Cardiac fibroblast (primary cell): ENCODE measurements at regions not wholly inside any gene's neighbourhood (a gene's known extent, or its start where the extent isn't known, plus 50 kb on each side); places are given as distances from the start of the nearest gene placed in this dataset.
A peak's percentile ranks its signal among the peaks of the same experiment; 100 is the strongest.

Source experiments
- DNase-seq, 2 donors: peaks; one replicate each; pipeline versions ENCODE4 v3.0.0 to v3.0.0-alpha.2; 2010; ENCODE audit warnings: low read depth in 2 of 2
- H3K4me3 ChIP-seq, 2 donors: replicated peaks in 1 of 2; 1 replicate in 1 of 2; 2 replicates in 1 of 2; pipeline ENCODE4 v1.5.1; 2011; ENCODE audit warnings: low read depth in 2 of 2, low read length in 2 of 2, mild to moderate bottlenecking in 2 of 2, moderate library complexity in 1 of 2
- TF ChIP-seq, protein P1 (sequence below): IDR thresholded peaks from one replicate; pipeline ENCODE4 v1.5.1; 2011; ENCODE audit warnings: low read depth, mild to moderate bottlenecking, low read length, inconsistent platforms

DNA sequence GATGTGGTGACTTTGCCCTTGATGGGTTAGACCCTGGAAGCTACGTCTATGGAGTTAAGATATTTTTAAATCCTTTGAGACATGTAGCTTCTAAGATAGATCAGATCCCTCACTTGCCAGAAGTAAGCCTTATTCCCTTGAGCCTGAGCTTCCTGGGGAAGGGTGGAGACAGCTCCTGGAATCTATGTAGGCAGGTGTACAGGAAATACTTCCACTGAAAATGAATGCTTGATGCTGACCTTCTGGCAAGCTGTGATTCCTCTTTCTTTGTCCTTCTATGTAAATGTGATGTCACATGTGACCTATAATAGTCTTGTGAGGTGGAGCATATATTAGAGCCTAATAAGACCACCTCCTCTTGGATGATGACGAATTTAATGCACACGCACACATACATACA lies 1152.0 kb upstream of the ACO1 start:
- no peak overlapping the region for H3K4me3 ChIP-seq
- TF ChIP-seq, protein P1, sequence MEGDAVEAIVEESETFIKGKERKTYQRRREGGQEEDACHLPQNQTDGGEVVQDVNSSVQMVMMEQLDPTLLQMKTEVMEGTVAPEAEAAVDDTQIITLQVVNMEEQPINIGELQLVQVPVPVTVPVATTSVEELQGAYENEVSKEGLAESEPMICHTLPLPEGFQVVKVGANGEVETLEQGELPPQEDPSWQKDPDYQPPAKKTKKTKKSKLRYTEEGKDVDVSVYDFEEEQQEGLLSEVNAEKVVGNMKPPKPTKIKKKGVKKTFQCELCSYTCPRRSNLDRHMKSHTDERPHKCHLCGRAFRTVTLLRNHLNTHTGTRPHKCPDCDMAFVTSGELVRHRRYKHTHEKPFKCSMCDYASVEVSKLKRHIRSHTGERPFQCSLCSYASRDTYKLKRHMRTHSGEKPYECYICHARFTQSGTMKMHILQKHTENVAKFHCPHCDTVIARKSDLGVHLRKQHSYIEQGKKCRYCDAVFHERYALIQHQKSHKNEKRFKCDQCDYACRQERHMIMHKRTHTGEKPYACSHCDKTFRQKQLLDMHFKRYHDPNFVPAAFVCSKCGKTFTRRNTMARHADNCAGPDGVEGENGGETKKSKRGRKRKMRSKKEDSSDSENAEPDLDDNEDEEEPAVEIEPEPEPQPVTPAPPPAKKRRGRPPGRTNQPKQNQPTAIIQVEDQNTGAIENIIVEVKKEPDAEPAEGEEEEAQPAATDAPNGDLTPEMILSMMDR: no peak
- DNase-seq: no peak

DNA sequence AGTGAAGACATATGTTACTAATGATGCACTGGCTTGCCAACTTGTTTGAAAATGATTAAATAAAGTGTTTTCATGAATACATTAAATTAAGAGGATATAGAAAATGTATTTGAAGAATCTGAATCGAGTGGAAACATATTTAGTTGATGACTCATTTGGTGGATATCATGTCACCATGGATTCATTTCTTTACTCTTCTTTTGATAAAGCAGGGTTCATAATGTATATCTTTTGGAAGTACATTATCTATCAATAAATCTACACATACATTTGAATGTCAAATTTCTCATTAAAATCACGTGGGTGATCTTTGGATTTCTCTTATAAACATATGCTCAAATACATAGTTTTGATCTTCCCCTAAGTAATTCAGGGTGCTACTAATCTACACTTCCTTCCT lies 1148.1 kb upstream of the ACO1 start:
- no peak for DNase-seq
- H3K4me3 ChIP-seq: no peak overlapping the region
- TF ChIP-seq, protein P1: no peak

DNA sequence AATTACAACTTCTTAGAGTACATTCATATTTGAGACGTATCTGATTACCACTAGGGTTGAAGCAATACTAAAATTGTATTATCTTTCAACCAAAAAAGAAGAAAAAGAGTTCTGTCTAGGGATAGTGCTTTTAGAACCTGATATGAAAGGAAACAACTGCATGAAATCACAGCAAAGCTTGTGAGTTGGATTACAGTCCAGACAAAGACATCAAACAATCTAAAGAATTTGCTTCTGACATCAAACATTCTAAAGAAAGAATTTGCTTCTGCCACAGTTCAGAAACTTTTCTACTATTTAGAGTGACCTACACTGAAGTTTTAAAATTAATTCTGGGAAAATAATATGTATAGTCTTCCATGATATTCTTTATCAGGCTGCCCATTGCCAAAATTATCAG lies 1141.1 kb upstream of the ACO1 start:
- peak in 1 of 2 donors; percentile 1 for DNase-seq
- TF ChIP-seq, protein P1: no peak
- H3K4me3 ChIP-seq: no peak overlapping the region

DNA sequence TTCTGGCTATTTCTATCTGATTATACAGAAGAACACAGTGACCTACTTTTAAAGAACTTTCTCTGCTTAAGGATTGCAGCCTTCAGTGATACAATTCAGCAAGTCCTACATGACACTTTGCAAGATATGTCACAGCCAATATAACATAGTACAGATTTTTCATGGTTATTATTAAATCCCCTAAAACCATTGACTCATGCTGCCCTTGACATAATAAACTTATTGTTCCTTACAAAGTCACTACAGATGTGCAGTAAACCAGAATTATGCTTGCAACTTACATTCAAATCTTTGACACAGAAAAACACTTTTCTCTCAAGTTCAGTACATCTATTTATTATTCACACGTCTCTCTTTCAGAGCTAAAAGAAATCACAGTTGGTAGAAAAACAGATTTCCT lies 1136.3 kb upstream of the ACO1 start:
- DNase-seq: no peak
- no peak overlapping the region for H3K4me3 ChIP-seq
- TF ChIP-seq, protein P1: no peak

DNA sequence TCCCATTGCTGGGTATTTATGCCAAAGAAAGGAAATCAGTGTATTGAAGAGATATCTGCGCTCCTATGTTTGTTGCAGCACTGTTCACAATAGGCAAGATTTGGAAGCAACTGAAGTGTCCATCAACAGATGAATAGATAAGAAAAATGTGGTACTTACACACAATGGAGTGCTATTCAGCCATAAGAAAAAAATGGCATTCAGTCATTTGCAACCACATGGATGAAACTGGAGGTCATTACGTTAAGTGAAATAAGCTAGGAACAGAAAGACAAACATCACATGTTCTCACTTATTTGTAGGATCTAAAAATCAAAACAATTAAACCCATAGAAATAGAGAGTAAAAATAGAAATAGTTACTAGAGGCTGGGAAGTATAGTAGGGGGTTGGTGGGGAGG lies 1133.1 kb upstream of the ACO1 start:
- no peak for DNase-seq
- H3K4me3 ChIP-seq: no peak overlapping the region
- TF ChIP-seq, protein P1: no peak

DNA sequence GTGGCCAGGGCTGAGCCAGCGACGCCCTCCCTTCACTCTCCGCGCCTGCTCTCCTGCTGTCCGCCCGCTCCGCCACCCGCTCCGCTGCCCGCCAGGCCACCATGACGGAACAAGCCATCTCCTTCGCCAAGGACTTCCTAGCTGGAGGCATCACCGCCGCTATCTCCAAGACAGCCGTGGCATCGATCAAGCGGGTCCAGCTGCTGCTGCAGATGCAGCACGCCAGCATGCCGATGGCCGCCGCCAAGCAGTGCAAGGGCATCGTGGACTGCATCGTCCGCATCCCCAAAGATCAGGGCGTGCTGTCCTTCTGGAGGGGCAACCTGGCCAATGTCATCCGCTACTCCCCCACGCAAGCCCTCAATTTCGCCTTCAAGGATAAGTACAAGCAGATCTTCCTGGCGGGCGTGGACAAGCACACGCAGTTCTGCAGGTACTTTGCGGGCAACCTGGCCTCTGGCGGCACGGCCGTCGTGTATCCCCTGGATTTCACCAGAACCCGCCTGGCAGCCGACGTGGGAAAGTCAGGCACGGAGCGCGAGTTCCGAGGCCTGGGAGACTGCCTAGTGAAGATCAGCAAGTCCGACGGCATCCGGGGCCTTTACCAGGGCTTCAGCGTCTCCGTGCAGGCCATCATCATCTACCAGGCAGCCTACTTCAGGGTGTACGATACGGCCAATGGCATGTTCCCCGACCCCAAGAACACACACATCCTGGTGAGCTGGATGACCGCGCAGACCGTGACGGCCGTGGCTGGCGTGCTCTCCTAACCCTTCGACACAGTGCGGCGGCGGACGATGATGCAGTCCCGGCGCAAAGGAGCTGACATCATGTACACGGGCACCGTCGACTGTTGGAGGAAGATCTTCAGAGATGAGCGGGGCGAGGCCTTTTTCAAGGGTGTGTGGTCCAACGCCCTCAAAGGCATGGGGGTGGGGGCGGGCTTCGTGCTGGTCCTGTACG lies 1130.4 kb upstream of the ACO1 start:
- H3K4me3 ChIP-seq: no peak overlapping the region
- TF ChIP-seq, protein P1: no peak
- no peak for DNase-seq

DNA sequence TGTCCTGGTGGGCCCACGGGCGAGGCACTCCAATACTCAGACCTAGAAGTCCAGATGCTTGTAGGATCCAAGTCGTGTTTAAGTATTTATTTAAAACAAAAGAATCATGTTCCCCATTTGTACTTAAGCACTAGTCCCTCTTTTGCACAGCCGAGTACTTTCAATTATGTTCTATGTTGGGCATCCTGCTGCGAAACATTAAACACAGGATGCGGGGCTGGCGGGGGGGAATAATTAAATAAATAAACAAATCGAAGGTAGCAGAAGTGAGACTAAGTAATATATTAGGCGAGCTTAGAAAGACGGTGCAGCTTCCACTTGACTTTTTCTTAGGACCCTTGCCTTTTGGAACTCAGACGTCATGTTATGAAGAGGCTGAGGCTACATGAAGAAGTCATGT lies 1129.2 kb upstream of the ACO1 start:
- DNase-seq: no peak
- TF ChIP-seq, protein P1: no peak
- no peak overlapping the region for H3K4me3 ChIP-seq
